GM19324 (cell line): ENCODE measurements at regions not wholly inside any gene's neighbourhood (a gene's known extent, or its start where the extent isn't known, plus 50 kb on each side); places are given as distances from the start of the nearest gene placed in this dataset.

Experiments used
- ATAC-seq: cut with Tn5 transposase; IDR thresholded peaks from one replicate; pipeline ENCODE4 v1.9.1; 2021; ENCODE audit warnings: mild to moderate bottlenecking, moderate library complexity; ENCODE audit not compliant: unreplicated experiment, low FRiP score

- ATAC-seq = no peak
Observed at GRCh38 chr13:82664183-82664582, 1218.1 kb downstream of the SLITRK1 start.

GRCh38 chr13:82661126-82661525 is 1221.1 kb downstream of the SLITRK1 start:
- no peak for ATAC-seq

DNA sequence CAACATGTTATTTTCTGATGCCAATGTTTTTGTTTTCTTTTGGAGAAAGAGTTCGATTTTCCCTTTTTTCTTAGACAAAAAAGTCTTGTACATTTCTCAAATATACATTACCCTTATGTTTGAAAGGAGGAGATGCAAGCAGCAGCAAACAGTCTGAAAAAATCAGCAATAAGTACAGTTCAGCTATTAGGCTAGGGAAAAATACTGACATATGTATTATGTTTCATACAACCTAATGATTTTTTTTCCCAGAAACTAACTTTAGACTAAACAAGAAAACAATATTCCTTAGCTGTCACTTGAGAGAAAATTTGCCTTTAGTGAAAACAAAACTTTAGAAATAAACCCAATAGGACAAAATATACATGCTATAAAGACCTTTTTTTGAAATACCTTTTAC is 1223.5 kb downstream of the SLITRK1 start:
- no peak for ATAC-seq

DNA sequence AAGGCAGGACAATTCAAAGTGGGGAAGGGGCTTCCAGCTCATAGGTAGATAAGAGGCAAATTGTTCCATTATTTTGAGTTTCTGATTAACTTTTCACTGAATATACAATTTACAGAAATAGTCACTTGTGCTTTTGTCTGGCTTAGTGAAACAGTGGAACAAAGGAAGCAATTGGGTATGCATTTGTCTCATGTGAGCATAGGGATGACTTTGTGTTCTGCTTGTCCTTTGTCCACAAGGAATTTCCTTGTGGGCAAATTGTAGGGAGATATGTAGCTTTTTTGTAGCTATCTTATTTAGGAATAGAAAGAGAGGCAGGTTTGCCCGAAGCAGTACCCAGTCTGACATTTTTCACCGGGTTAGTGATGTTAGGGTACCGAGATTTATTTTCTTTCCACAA is 1224.8 kb downstream of the SLITRK1 start:
- no peak for ATAC-seq

- ATAC-seq = no peak
Observed at GRCh38 chr13:82654861-82655855, 1227.1 kb downstream of the SLITRK1 start.

- no peak for ATAC-seq
Observed at GRCh38 chr13:82654143-82654542, 1228.1 kb downstream of the SLITRK1 start.

GRCh38 chr13:82647540-82647939 is 1234.7 kb downstream of the SLITRK1 start:
- no peak for ATAC-seq

- no peak for ATAC-seq
Observed at GRCh38 chr13:82636119-82636518, 1246.2 kb downstream of the SLITRK1 start.

DNA sequence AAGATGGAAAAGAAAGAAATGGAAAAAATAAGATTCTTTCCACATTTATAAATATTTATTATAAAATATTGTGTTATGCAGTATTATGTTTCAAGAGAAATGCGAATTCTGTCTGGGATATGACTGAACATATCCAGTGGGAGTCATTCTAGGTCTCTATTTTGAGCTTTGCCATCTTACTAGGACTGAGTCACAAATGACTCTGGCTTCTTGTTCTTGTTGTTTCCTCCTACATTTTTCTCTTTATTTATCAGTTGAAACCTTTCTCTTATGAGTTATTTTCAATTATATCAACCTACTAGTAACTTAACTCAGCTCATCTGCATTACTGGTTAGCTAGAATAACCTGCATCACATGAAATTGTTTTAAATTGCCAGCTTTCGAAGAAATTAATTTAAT is 1247.3 kb downstream of the SLITRK1 start:
- no peak for ATAC-seq

GRCh38 chr13:82627183-82627582 is 1255.1 kb downstream of the SLITRK1 start:
- no peak for ATAC-seq

DNA sequence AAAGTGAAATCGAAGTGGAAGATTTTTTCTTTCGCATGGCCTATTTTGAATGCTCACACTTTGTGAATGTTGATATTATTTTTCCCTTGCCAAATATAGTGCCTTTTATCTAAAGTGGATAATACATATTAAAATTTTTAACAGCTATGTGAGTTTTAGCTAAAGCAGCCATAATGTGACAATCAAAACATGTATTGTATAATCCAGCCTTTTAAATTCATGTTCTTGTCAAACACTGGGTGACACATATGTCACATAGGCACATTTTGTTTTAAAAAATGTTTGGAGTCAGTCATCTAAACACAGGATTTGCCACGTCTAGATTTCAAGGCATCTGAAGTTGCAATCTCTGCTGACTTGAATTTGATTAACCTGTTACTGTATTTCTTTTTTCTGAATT is 1256.6 kb downstream of the SLITRK1 start:
- no peak for ATAC-seq

GRCh38 chr13:82615043-82615442 is 1267.2 kb downstream of the SLITRK1 start:
- ATAC-seq = no peak

- no peak for ATAC-seq
Observed at GRCh38 chr13:82614086-82614485, 1268.2 kb downstream of the SLITRK1 start.

GRCh38 chr13:82606008-82606407 is 1276.3 kb downstream of the SLITRK1 start:
- no peak for ATAC-seq

GRCh38 chr13:82597747-82598146 is 1284.5 kb downstream of the SLITRK1 start:
- ATAC-seq = no peak

DNA sequence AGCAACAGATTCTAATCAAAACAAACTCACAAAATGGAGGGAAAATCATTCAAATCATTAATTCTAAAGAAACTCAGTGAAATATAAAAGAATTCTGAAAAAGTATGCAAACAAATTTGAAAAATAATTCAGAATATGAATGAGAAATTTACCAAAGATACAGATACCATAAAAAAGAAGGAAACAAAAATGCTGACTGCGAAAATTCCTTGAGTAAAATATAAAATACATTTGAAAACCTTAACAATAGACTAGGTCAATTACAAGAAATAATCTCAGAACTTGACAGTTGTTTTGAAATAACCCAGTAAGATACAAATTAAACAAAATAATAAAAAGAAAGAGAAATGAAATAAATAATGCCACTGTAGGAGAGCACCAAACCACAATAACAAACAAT is 1289.0 kb downstream of the SLITRK1 start:
- ATAC-seq = no peak

DNA sequence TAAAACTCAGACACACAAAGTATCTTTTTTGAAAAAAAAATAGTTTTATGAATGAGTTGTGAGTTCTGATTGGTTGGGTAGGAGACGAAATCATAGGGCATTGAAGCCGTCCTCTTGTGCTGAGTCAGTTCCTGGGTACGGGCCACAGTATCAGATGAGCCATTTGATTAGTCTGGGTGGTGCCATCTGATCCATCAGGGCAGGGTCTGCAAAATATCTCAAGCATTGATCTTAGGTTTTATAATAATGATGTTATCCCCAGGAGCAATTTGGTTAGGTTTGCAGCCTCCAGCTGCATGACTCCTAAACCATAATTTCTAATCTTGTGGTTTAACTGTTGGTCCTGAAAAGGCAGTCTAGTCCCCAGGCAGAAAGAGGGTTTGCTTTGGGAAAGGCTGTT is 1310.6 kb downstream of the SLITRK1 start:
- ATAC-seq = no peak

DNA sequence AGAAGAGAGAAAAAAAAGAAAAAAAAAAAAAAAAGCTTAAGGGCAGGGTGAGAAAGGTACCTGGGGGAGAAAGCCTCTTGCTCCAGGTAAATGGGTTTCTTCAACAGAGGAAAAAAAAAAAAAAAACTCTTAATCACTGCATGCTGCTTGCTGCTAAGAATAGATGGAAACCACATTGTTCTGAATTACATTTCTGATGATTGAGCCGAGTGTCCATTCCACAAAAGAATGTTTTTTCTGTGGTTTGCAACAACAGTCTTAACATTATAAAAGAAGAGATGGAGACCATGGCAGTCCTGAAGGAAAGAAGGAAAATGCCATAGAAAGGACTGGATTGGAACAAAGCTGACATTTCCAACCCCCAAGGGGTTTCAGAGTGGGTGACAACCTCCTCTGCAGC is 1312.7 kb downstream of the SLITRK1 start:
- ATAC-seq = no peak

- ATAC-seq = no peak
Observed at GRCh38 chr13:82566864-82567263, 1315.4 kb downstream of the SLITRK1 start.

DNA sequence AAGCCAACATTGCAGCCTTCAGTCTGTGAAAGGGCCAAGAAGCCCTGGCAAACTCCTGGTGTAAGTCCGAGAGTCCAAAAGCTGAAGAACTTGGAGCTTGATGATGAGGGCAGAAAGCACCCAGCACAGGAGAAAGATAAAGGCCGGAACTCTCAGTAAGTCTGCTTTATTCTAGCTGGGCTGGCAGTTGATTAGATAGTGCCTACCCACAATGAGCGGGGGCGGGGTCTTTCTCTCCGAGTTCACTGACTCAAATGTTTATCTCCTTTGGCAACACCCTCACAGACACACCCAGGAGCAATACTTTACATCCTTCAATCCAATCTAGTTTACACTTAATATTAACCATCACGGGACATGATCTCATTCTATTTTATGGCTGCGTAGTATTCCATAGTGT is 1317.1 kb downstream of the SLITRK1 start:
- ATAC-seq = no peak

- no peak for ATAC-seq
Observed at GRCh38 chr13:82560889-82561288, 1321.4 kb downstream of the SLITRK1 start.

DNA sequence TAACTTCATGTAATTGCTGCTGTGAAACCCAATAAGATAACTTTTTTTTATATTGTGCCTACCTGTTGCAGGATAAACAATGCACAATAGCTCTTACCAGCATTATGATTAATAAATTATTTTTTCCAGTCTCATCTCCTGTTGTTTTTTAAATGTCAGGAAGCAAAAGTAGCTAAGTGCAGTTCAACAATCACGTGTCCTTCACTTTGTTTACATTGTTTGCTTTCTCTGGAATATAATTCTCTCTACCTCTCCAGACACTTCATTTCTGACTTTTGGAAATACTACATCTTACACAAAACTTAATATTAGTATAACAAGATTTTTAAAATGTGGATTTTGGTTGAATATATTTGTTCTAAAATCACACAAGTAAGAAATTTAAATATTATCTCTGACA is 1359.4 kb downstream of the SLITRK1 start:
- ATAC-seq = no peak
